ENCODE measurements at regions not wholly inside any gene's neighbourhood (a gene's known extent, or its start where the extent isn't known, plus 50 kb on each side); places are given as distances from the start of the nearest gene placed in this dataset.

- TF ChIP-seq CTCF (IDR thresholded peaks at IDR 0.05; ENCODE audit: low read length), result no peak
- TF ChIP-seq EZH2 (optimal IDR thresholded peaks at IDR 0.05; ENCODE audit: low read depth, low read length), result no peak
Measured at GRCh38 chr5:155759984-155760383, 567.0 kb upstream of the SGCD start.

All from MM.1S (cell line).